ENCODE measurements at regions not wholly inside any gene's neighbourhood (a gene's known extent, or its start where the extent isn't known, plus 50 kb on each side); places are given as distances from the start of the nearest gene placed in this dataset.

- TF ChIP-seq CTCF (IDR thresholded peaks at IDR 0.05; ENCODE audit: low read depth, low read length) (no peak), EZH2phosphoT487 (IDR thresholded peaks at IDR 0.05; ENCODE audit: low read depth) (no peak)
Measured at GRCh38 chr7:53520841-53521240, 485.4 kb downstream of the POM121L12 start.
